GM12878 (cell line): ENCODE measurements at regions not wholly inside any gene's neighbourhood (a gene's known extent, or its start where the extent isn't known, plus 50 kb on each side); places are given as distances from the start of the nearest gene placed in this dataset.

Experiments
- BCL11A ChIP-seq: IDR thresholded peaks from 2 replicates; pipeline ENCODE4 v1.6.1; 2011; ENCODE audit warnings: low read depth, low read length
- CHD2 ChIP-seq: IDR thresholded peaks from 2 replicates; pipeline ENCODE4 v1.6.1; 2011; ENCODE audit warnings: low read depth, low read length, improper control_type of control experiment, borderline replicate concordance
- CREM ChIP-seq: IDR thresholded peaks from 2 replicates; pipeline ENCODE4 v1.6.1; 2014; ENCODE audit warnings: antibody characterized with exemption, low read depth
- EP300 ChIP-seq, 2 experiments: fragments of 150-350 bp in 1 of 2; IDR thresholded peaks; 2 replicates each; pipeline ENCODE4 v1.6.1; 2011 to 2012; ENCODE audit warnings: low read depth in 2 of 2, low read length in 2 of 2, borderline replicate concordance in 1 of 2, improper control_type of control experiment in 1 of 2, inconsistent platforms in 1 of 2; ENCODE audit not compliant: control insufficient read depth in 1 of 2
- FOXM1 ChIP-seq: IDR thresholded peaks from 2 replicates; pipeline ENCODE4 v1.6.1; 2012; ENCODE audit warnings: low read depth, mild to moderate bottlenecking, inconsistent platforms, low read length, moderate library complexity
- MYC ChIP-seq: IDR thresholded peaks from 2 replicates; pipeline ENCODE4 v1.6.1; 2011; ENCODE audit warnings: mild to moderate bottlenecking, low read length, moderate library complexity, inconsistent platforms; ENCODE audit not compliant: insufficient read depth, insufficient replicate concordance, insufficient read length, severe bottlenecking
- NRF1 ChIP-seq: conservative IDR thresholded peaks from 2 replicates; pipeline ENCODE4 v1.6.1; 2011; ENCODE audit warnings: mild to moderate bottlenecking, low read depth, low read length, improper control_type of control experiment
- POLR2A ChIP-seq: IDR thresholded peaks from 2 replicates; pipeline ENCODE4 v1.6.1; 2011; ENCODE audit warnings: low read depth, mild to moderate bottlenecking, low read length
- POLR2AphosphoS5 ChIP-seq: IDR thresholded peaks from 2 replicates; pipeline ENCODE4 v1.6.1; 2011; ENCODE audit warnings: mild to moderate bottlenecking, low read length, inconsistent platforms
- SUZ12 ChIP-seq: fragments of 200-600 bp; sonication (generic); IDR thresholded peaks from one replicate; pipeline ENCODE4 v1.6.1; 2018; ENCODE audit warnings: antibody characterized with exemption, mild to moderate bottlenecking; ENCODE audit not compliant: unreplicated experiment
- TF ChIP-seq, protein P1 (sequence below): fragments of 450-650 bp; formaldehyde crosslinking; IDR thresholded peaks from 2 replicates; pipeline ENCODE4 v1.4.0; 2020; ENCODE audit warnings: mild to moderate bottlenecking, moderate library complexity
- TF ChIP-seq, protein P2 (sequence below): IDR thresholded peaks from 2 replicates; pipeline ENCODE4 v1.6.1; 2012; ENCODE audit warnings: low read depth, low read length, improper control_type of control experiment
- TF ChIP-seq, protein P3 (sequence below), 3 experiments: IDR thresholded peaks in 2 of 3; conservative IDR thresholded peaks in 1 of 3; 2 replicates each; pipeline ENCODE4 v1.5.1; 2011; ENCODE audit warnings: low read depth in 3 of 3, low read length in 3 of 3, mild to moderate bottlenecking in 3 of 3, control low read depth in 2 of 3, moderate library complexity in 2 of 3, inconsistent platforms in 1 of 3, mixed read lengths in 1 of 3; ENCODE audit not compliant: control insufficient read depth in 2 of 3, insufficient read depth in 1 of 3; ENCODE audit errors: extremely low read depth in 1 of 3
- TF ChIP-seq, protein P4 (sequence below): IDR thresholded peaks from 2 replicates; pipeline ENCODE4 v1.6.1; 2012; ENCODE audit warnings: mild to moderate bottlenecking, low read depth, low read length

DNA sequence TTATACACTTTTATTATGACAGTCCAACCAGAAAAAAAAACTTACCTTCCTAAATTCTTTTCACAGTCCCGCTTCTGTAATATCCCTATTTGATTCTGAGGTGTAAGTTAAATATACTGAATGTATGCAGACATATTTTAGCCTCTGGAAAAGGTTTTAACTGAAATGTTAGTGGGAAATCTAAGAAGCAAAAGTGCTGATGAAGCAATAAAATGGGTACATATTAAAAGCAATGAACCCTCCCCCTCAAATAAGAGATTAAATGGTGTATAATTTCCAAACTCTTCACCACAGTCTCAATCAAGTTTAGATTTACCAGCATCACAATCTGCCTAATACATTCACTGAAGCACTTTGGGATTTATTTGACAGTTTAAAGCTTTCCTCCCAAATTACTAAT lies 688.3 kb upstream of the DIAPH2 start:
- TF ChIP-seq NRF1 (no peak), EP300 (IDR thresholded peaks at IDR 0.05; ENCODE audit: borderline replicate concordance in 1 of 2, control insufficient read depth in 1 of 2, low read depth in 2 of 2, low read length in 2 of 2) (no peak), SUZ12 (no peak), BCL11A (no peak), CHD2 (no peak), FOXM1 (no peak), POLR2AphosphoS5 (no peak), MYC (no peak), CREM (no peak), POLR2A (no peak)
- TF ChIP-seq, protein P1, sequence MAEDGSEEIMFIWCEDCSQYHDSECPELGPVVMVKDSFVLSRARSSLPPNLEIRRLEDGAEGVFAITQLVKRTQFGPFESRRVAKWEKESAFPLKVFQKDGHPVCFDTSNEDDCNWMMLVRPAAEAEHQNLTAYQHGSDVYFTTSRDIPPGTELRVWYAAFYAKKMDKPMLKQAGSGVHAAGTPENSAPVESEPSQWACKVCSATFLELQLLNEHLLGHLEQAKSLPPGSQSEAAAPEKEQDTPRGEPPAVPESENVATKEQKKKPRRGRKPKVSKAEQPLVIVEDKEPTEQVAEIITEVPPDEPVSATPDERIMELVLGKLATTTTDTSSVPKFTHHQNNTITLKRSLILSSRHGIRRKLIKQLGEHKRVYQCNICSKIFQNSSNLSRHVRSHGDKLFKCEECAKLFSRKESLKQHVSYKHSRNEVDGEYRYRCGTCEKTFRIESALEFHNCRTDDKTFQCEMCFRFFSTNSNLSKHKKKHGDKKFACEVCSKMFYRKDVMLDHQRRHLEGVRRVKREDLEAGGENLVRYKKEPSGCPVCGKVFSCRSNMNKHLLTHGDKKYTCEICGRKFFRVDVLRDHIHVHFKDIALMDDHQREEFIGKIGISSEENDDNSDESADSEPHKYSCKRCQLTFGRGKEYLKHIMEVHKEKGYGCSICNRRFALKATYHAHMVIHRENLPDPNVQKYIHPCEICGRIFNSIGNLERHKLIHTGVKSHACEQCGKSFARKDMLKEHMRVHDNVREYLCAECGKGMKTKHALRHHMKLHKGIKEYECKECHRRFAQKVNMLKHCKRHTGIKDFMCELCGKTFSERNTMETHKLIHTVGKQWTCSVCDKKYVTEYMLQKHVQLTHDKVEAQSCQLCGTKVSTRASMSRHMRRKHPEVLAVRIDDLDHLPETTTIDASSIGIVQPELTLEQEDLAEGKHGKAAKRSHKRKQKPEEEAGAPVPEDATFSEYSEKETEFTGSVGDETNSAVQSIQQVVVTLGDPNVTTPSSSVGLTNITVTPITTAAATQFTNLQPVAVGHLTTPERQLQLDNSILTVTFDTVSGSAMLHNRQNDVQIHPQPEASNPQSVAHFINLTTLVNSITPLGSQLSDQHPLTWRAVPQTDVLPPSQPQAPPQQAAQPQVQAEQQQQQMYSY (CRISPR knock-in tag): no peak
- TF ChIP-seq, protein P2, sequence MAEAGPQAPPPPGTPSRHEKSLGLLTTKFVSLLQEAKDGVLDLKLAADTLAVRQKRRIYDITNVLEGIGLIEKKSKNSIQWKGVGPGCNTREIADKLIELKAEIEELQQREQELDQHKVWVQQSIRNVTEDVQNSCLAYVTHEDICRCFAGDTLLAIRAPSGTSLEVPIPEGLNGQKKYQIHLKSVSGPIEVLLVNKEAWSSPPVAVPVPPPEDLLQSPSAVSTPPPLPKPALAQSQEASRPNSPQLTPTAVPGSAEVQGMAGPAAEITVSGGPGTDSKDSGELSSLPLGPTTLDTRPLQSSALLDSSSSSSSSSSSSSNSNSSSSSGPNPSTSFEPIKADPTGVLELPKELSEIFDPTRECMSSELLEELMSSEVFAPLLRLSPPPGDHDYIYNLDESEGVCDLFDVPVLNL: no peak
- TF ChIP-seq, protein P3, sequence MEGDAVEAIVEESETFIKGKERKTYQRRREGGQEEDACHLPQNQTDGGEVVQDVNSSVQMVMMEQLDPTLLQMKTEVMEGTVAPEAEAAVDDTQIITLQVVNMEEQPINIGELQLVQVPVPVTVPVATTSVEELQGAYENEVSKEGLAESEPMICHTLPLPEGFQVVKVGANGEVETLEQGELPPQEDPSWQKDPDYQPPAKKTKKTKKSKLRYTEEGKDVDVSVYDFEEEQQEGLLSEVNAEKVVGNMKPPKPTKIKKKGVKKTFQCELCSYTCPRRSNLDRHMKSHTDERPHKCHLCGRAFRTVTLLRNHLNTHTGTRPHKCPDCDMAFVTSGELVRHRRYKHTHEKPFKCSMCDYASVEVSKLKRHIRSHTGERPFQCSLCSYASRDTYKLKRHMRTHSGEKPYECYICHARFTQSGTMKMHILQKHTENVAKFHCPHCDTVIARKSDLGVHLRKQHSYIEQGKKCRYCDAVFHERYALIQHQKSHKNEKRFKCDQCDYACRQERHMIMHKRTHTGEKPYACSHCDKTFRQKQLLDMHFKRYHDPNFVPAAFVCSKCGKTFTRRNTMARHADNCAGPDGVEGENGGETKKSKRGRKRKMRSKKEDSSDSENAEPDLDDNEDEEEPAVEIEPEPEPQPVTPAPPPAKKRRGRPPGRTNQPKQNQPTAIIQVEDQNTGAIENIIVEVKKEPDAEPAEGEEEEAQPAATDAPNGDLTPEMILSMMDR (IDR thresholded peaks at IDR 0.05 in 2 of 3, conservative IDR thresholded peaks at IDR 0.05 in 1 of 3; ENCODE audit: control insufficient read depth in 2 of 3, extremely low read depth in 1 of 3, insufficient read depth in 1 of 3, low read depth in 3 of 3, low read length in 3 of 3): no peak
- TF ChIP-seq, protein P4, sequence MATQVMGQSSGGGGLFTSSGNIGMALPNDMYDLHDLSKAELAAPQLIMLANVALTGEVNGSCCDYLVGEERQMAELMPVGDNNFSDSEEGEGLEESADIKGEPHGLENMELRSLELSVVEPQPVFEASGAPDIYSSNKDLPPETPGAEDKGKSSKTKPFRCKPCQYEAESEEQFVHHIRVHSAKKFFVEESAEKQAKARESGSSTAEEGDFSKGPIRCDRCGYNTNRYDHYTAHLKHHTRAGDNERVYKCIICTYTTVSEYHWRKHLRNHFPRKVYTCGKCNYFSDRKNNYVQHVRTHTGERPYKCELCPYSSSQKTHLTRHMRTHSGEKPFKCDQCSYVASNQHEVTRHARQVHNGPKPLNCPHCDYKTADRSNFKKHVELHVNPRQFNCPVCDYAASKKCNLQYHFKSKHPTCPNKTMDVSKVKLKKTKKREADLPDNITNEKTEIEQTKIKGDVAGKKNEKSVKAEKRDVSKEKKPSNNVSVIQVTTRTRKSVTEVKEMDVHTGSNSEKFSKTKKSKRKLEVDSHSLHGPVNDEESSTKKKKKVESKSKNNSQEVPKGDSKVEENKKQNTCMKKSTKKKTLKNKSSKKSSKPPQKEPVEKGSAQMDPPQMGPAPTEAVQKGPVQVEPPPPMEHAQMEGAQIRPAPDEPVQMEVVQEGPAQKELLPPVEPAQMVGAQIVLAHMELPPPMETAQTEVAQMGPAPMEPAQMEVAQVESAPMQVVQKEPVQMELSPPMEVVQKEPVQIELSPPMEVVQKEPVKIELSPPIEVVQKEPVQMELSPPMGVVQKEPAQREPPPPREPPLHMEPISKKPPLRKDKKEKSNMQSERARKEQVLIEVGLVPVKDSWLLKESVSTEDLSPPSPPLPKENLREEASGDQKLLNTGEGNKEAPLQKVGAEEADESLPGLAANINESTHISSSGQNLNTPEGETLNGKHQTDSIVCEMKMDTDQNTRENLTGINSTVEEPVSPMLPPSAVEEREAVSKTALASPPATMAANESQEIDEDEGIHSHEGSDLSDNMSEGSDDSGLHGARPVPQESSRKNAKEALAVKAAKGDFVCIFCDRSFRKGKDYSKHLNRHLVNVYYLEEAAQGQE: no peak
